Loucy (cell line): ENCODE measurements at regions not wholly inside any gene's neighbourhood (a gene's known extent, or its start where the extent isn't known, plus 50 kb on each side); places are given as distances from the start of the nearest gene placed in this dataset.

Experiments
- H2AFZ ChIP-seq: fragments of 200-600 bp; sonication (generic); 2 replicates; pipeline ENCODE4 v1.6.0; 2016; ENCODE audit warnings: antibody characterized with exemption, mild to moderate bottlenecking, low read length, moderate library complexity
- H3F3A ChIP-seq: fragments of 200-600 bp; 2 replicates; pipeline ENCODE4 v1.6.0; 2016; ENCODE audit warnings: antibody characterized with exemption, low read depth, mild to moderate bottlenecking
- H3K27me3 ChIP-seq: fragments of 200-600 bp; sonication (generic); 2 replicates; pipeline ENCODE4 v1.6.1; 2014; ENCODE audit warnings: low read length, mild to moderate bottlenecking; ENCODE audit not compliant: insufficient read depth, poor library complexity, severe bottlenecking
- H3K36me3 ChIP-seq: fragments of 200-600 bp; sonication (generic); 2 replicates; pipeline ENCODE4 v1.6.1; 2016; ENCODE audit warnings: low read length; ENCODE audit not compliant: insufficient read depth
- H3K4me1 ChIP-seq: fragments of 200-600 bp; sonication (generic); 2 replicates; pipeline ENCODE4 v1.5.1; 2014; ENCODE audit warnings: low read length, mild to moderate bottlenecking; ENCODE audit not compliant: insufficient read depth, poor library complexity, severe bottlenecking
- H3K4me2 ChIP-seq: fragments of 200-600 bp; sonication (generic); 2 replicates; pipeline ENCODE4 v1.6.0; 2014; ENCODE audit warnings: antibody characterized with exemption, low read length, low read depth, mild to moderate bottlenecking; ENCODE audit not compliant: poor library complexity, severe bottlenecking
- H3K4me3 ChIP-seq: fragments of 200-600 bp; sonication (generic); 2 replicates; pipeline ENCODE4 v1.5.1; 2014; ENCODE audit warnings: low read length, mild to moderate bottlenecking, mixed read lengths; ENCODE audit not compliant: poor library complexity, severe bottlenecking
- H3K79me2 ChIP-seq: fragments of 200-600 bp; sonication (generic); 2 replicates; pipeline ENCODE4 v1.6.1; 2014; ENCODE audit warnings: low read length; ENCODE audit not compliant: insufficient read depth
- H3K9ac ChIP-seq: fragments of 200-600 bp; sonication (generic); 2 replicates; pipeline ENCODE4 v1.6.0; 2014; ENCODE audit warnings: mild to moderate bottlenecking, low read depth, low read length, moderate library complexity; ENCODE audit not compliant: poor library complexity, severe bottlenecking
- H3K9me2 ChIP-seq: fragments of 200-600 bp; sonication (generic); replicated peaks from 2 replicates; pipeline ENCODE4 v1.6.1; 2016; ENCODE audit warnings: low read depth, low read length, mixed read lengths
- H3K9me3 ChIP-seq: fragments of 200-600 bp; sonication (generic); 2 replicates; pipeline ENCODE4 v1.6.1; 2014; ENCODE audit warnings: mild to moderate bottlenecking, antibody characterized with exemption, low read length, low read depth; ENCODE audit not compliant: insufficient read depth
- H4K20me1 ChIP-seq: fragments of 200-600 bp; sonication (generic); 2 replicates; pipeline ENCODE4 v1.6.0; 2014; ENCODE audit warnings: antibody characterized with exemption, low read length, mild to moderate bottlenecking; ENCODE audit not compliant: insufficient read depth, poor library complexity, severe bottlenecking
- CTCF ChIP-seq: fragments of 200-600 bp; sonication (generic); conservative IDR thresholded peaks from 2 replicates; pipeline ENCODE4 v1.5.1; 2014; ENCODE audit warnings: mild to moderate bottlenecking, antibody characterized with exemption, low read length
- EZH2phosphoT487 ChIP-seq: fragments of 200-600 bp; IDR thresholded peaks from 2 replicates; pipeline ENCODE4 v1.6.1; 2018; ENCODE audit warnings: antibody characterized with exemption, mild to moderate bottlenecking, moderate library complexity, borderline replicate concordance

DNA sequence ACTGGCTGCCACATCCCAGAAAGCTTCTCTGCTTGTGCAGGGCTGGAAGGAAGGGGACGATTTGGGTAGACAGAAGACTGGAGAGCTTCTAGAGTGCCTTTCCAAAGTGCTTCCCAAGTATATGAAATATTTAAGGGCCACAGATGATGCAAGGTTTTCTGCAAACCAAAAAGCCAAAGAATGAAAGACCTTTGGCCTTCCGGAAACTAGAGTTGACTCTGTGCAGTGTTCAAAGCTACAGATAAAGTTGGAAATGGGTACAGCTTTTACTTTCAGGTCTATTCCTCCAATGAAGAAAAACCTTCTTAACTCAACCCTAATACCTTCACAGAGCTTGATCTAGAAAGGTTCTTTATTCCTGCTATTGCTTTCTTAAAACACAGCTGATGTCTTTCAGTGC, 253.0 kb upstream of the KLHL29 start:
- Histone ChIP-seq H3K9me3 (no peaks in the 10 kb centered on the region; the same call in 1 of the 2 replicates), H3K79me2 (no peaks in the 10 kb centered on the region), H3K9ac (no peak overlapping the region)

DNA sequence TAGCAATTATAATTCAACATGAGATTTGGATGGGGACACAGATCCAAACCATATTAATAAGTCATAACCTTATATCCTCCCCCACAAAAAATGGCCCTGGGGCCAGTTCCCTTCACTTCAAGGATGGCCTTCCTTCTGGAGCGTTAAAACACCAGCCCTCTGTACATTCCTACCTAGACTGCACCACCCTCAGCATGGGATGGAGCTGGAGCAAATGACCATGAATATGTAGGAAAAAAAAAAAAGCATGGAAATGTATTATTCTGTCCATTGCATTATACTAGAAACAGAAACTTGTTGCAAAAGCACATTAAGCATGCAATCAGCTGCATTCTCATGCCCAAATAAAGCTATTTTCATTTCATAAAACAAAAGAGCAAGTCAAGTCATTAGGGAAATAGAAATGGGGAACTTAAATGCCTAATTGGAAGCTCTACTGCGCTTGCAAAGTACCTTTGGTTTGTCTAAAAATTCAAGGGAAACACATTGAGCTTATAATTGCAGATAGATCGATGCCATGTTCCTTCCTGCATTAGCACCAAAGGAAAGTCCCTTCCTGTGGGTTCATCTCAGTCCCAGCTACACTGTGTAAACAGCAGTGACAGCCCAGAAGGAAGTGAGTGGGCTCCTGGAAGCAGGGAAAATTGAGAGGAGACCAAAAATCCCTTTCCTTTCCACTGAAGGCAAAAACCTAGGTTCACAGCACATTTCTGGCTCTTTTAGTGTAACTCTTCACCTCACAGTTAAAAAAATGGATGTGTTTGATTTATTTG, 252.0 kb upstream of the KLHL29 start:
- no peaks in the 10 kb centered on the region for H3K79me2 ChIP-seq
- TF ChIP-seq CTCF = no peak
- no peaks in the 10 kb centered on the region for H4K20me1 ChIP-seq
- no peaks in the 10 kb centered on the region for H3K27me3 ChIP-seq
- no peak overlapping the region for H3K9ac ChIP-seq
- no peak overlapping the region for H2AFZ ChIP-seq
- no peaks in the 10 kb centered on the region; the same call in 1 of the 2 replicates for H3K9me3 ChIP-seq
- no peaks in the 10 kb centered on the region for H3K36me3 ChIP-seq
- H3K4me3 ChIP-seq = no peak overlapping the region
- no peaks in the 10 kb centered on the region for H3F3A ChIP-seq
- H3K9me2 ChIP-seq = no peaks in the 10 kb centered on the region
- no peak overlapping the region for H3K4me2 ChIP-seq
- no peaks in the 10 kb centered on the region for H3K4me1 ChIP-seq

More for the DNA sequence above, 253.0 kb upstream of the KLHL29 start:
- no peaks in the 10 kb centered on the region for H3K4me1 ChIP-seq
- H3K4me2 ChIP-seq = no peak overlapping the region
- no peaks in the 10 kb centered on the region for H3K36me3 ChIP-seq
- TF ChIP-seq CTCF (no peak), EZH2phosphoT487 (no peak)
- H2AFZ ChIP-seq = no peak overlapping the region
- no peaks in the 10 kb centered on the region for H3K9me2 ChIP-seq
- no peaks in the 10 kb centered on the region for H3K27me3 ChIP-seq
- H3K4me3 ChIP-seq = no peak overlapping the region
- no peaks in the 10 kb centered on the region for H3F3A ChIP-seq
- H4K20me1 ChIP-seq = no peaks in the 10 kb centered on the region

DNA sequence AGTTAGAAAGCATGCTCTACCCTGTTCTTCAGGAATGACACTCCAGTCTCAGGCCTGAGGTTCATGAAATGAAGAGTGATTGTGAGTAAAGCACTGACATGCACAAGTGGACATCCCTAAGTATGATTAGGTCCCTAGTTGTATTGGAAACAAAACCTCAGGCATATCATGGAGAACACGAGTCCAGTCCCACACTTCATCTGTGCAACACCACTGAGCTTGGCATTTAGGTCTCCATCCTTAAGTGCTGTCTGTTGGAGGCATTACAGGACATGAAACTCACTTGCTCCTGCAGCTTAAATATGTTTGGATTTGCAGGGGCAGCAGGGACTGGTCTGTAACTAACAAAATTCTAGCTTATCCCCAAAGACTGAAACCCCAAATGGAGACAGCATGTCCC, 250.3 kb upstream of the KLHL29 start:
- H3K9me2 ChIP-seq = no peaks in the 10 kb centered on the region
- no peaks in the 10 kb centered on the region for H4K20me1 ChIP-seq
- H2AFZ ChIP-seq = no peak overlapping the region
- H3K9me3 ChIP-seq = no peaks in the 10 kb centered on the region; the same call in 1 of the 2 replicates
- no peak overlapping the region for H3K4me2 ChIP-seq
- no peaks in the 10 kb centered on the region for H3K79me2 ChIP-seq
- H3K4me3 ChIP-seq = no peak overlapping the region
- TF ChIP-seq EZH2phosphoT487 (no peak), CTCF (no peak)
- no peaks in the 10 kb centered on the region for H3K4me1 ChIP-seq
- H3K9ac ChIP-seq = no peak overlapping the region
- no peaks in the 10 kb centered on the region for H3F3A ChIP-seq
- no peaks in the 10 kb centered on the region for H3K27me3 ChIP-seq
- H3K36me3 ChIP-seq = no peaks in the 10 kb centered on the region
